NT2/D1 (cell line): ENCODE measurements at regions not wholly inside any gene's neighbourhood (a gene's known extent, or its start where the extent isn't known, plus 50 kb on each side); places are given as distances from the start of the nearest gene placed in this dataset.

ENCODE experiments used
- DNase-seq: peaks from one replicate; pipeline ENCODE4 v3.0.0-alpha.2; 2011; ENCODE audit warnings: low read depth, low spot score
- H3K27me3 ChIP-seq: 2 replicates; pipeline ENCODE4 v1.6.0; 2011; ENCODE audit warnings: mild to moderate bottlenecking; ENCODE audit not compliant: insufficient read length, insufficient read depth
- H3K36me3 ChIP-seq: 2 replicates; pipeline ENCODE4 v1.6.1; 2011; ENCODE audit warnings: mild to moderate bottlenecking, low read length, mixed read lengths; ENCODE audit not compliant: insufficient read depth, insufficient read length
- H3K4me1 ChIP-seq: 2 replicates; pipeline ENCODE4 v1.5.1; 2011; ENCODE audit not compliant: insufficient read depth, insufficient read length
- H3K4me3 ChIP-seq: 2 replicates; pipeline ENCODE4 v1.5.1; 2011; ENCODE audit warnings: low read depth; ENCODE audit not compliant: insufficient read length
- H3K9ac ChIP-seq: 2 replicates; pipeline ENCODE4 v1.6.0; 2011; ENCODE audit warnings: low read depth; ENCODE audit not compliant: insufficient read length
- H3K9me3 ChIP-seq: 2 replicates; pipeline ENCODE4 v1.5.1; 2011; ENCODE audit warnings: mild to moderate bottlenecking, low read length; ENCODE audit not compliant: insufficient read depth
- SUZ12 ChIP-seq: IDR thresholded peaks from 2 replicates; pipeline ENCODE4 v1.6.1; 2011; ENCODE audit not compliant: insufficient read length, insufficient read depth; ENCODE audit errors: extremely low read depth
- YY1 ChIP-seq: IDR thresholded peaks from 2 replicates; pipeline ENCODE4 v1.6.1; 2011; ENCODE audit not compliant: insufficient read length, insufficient read depth
- ZNF274 ChIP-seq: IDR thresholded peaks from 2 replicates; pipeline ENCODE4 v1.6.1; 2011; ENCODE audit warnings: mild to moderate bottlenecking, low read depth, low read length

GRCh38 chrX:20499763-20500162, 233.1 kb upstream of the RPS6KA3 start:
- Histone ChIP-seq H3K36me3 (no peaks in the 10 kb centered on the region), H3K9me3 (no peaks in the 10 kb centered on the region), H3K27me3 (no peaks in the 10 kb centered on the region), H3K4me3 (no peak overlapping the region), H3K4me1 (no peaks in the 10 kb centered on the region), H3K9ac (no peak overlapping the region)
- TF ChIP-seq YY1 (no peak), SUZ12 (no peak), ZNF274 (no peak)
- no peak for DNase-seq

DNA sequence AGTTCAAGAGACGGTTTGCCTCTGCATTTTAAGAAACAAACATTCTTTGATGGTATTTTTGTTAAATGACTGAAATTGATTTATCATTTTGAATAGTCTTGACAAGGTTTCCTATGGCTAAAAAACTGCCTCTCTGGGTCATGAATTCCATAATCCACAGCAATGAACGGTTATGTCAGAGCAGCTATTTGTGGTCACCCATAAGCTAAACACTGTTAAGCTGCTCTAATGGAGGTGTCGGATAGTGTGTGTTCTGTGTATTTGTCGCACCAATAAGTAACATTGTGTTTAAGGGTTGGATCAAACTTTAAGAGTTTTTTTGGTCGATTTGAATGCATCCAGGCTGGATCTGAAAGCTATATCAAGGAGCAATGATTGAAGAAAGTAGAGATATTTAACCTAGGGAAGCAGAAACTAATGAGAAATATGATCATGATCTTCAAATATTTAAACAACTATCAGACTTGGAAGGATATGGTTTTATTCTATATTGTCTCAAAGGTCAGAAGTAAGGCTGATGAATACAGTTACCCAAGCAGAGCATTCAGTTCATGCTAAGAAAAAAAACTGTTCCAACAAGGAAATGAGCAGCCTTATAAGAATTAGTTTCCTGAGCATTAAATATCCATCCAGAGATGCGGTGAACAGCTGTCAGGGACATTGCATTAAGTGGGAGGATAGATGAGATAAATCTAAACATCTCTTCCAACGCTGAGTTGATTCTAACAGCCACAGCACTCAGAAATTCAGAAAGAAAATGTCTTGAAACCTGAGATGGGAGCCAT, 232.3 kb upstream of the RPS6KA3 start:
- no peak overlapping the region for H3K4me3 ChIP-seq
- H3K9me3 ChIP-seq = no peaks in the 10 kb centered on the region
- H3K36me3 ChIP-seq = no peaks in the 10 kb centered on the region
- no peak for DNase-seq
- H3K4me1 ChIP-seq = no peaks in the 10 kb centered on the region
- H3K27me3 ChIP-seq = no peaks in the 10 kb centered on the region
- no peak overlapping the region for H3K9ac ChIP-seq
- TF ChIP-seq ZNF274 (no peak), YY1 (no peak), SUZ12 (no peak)

- no peak for DNase-seq
- no peaks in the 10 kb centered on the region for H3K9me3 ChIP-seq
- TF ChIP-seq SUZ12 (no peak), YY1 (no peak), ZNF274 (no peak)
- H3K9ac ChIP-seq = no peak overlapping the region
- no peaks in the 10 kb centered on the region for H3K27me3 ChIP-seq
- H3K36me3 ChIP-seq = no peaks in the 10 kb centered on the region
- no peaks in the 10 kb centered on the region for H3K4me1 ChIP-seq
- no peak overlapping the region for H3K4me3 ChIP-seq
Measured at GRCh38 chrX:20495575-20495974, 228.9 kb upstream of the RPS6KA3 start.

GRCh38 chrX:20488473-20488872, 221.8 kb upstream of the RPS6KA3 start:
- Histone ChIP-seq H3K4me1 (no peaks in the 10 kb centered on the region), H3K9me3 (no peaks in the 10 kb centered on the region), H3K27me3 (no peaks in the 10 kb centered on the region), H3K9ac (no peak overlapping the region), H3K4me3 (no peak overlapping the region), H3K36me3 (no peaks in the 10 kb centered on the region)
- DNase-seq = no peak
- TF ChIP-seq SUZ12 (no peak), YY1 (no peak), ZNF274 (no peak)

- Histone ChIP-seq H3K4me3 (no peak overlapping the region), H3K36me3 (no peaks in the 10 kb centered on the region), H3K9me3 (no peaks in the 10 kb centered on the region), H3K9ac (no peak overlapping the region), H3K27me3 (no peaks in the 10 kb centered on the region), H3K4me1 (no peaks in the 10 kb centered on the region)
- DNase-seq = no peak
- TF ChIP-seq YY1 = no peak
- TF ChIP-seq ZNF274 = no peak
- no peak for TF ChIP-seq SUZ12
Measured at GRCh38 chrX:20487227-20487626, 220.5 kb upstream of the RPS6KA3 start.

- Histone ChIP-seq H3K9ac (no peak overlapping the region), H3K4me1 (no peaks in the 10 kb centered on the region), H3K36me3 (no peaks in the 10 kb centered on the region), H3K4me3 (no peak overlapping the region), H3K27me3 (no peaks in the 10 kb centered on the region), H3K9me3 (no peaks in the 10 kb centered on the region)
- no peak for DNase-seq
- no peak for TF ChIP-seq YY1
- no peak for TF ChIP-seq SUZ12
- TF ChIP-seq ZNF274 = no peak
Measured at GRCh38 chrX:20481632-20482031, 214.9 kb upstream of the RPS6KA3 start.

DNA sequence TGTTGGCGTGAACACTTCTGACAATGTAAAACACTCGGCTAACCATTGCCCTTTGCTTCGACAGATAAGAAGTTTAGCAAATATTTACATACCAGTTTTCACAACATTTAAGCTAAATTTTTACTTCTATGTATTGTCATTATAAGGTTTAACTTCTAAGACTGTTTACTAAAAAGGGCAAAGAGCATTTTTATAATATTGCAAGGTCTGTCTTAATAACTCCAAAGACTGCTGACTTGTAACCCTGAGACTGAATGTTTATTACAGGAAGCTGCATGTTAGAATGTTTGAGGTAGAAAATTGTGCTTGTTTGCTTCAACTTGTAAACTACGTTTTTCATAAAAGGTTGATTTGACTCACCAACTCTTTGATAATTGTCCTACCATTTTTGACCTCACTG, 213.2 kb upstream of the RPS6KA3 start:
- no peak for TF ChIP-seq YY1
- no peak for TF ChIP-seq SUZ12
- TF ChIP-seq ZNF274 = no peak
- Histone ChIP-seq H3K9me3 (no peaks in the 10 kb centered on the region), H3K4me3 (no peak overlapping the region), H3K9ac (no peak overlapping the region), H3K4me1 (no peaks in the 10 kb centered on the region), H3K27me3 (no peaks in the 10 kb centered on the region), H3K36me3 (no peaks in the 10 kb centered on the region)
- DNase-seq = no peak
